GM12878 (cell line): ENCODE measurements at regions not wholly inside any gene's neighbourhood (a gene's known extent, or its start where the extent isn't known, plus 50 kb on each side); places are given as distances from the start of the nearest gene placed in this dataset.

Experiments
- CBX5 ChIP-seq: sonication (generic); IDR thresholded peaks from 2 replicates; pipeline ENCODE4 v1.6.1; 2016; ENCODE audit warnings: low read depth, moderate library complexity, mild to moderate bottlenecking, inconsistent platforms
- HCFC1 ChIP-seq: fragments of 150-350 bp; IDR thresholded peaks from 2 replicates; pipeline ENCODE4 v1.6.1; 2014; ENCODE audit warnings: low read length
- IKZF2 ChIP-seq, 2 experiments: fragments of 450-650 bp; IDR thresholded peaks; 2 replicates each; pipeline ENCODE4 v1.6.1; 2017; ENCODE audit warnings: mild to moderate bottlenecking in 2 of 2, moderate library complexity in 2 of 2
- NFIC ChIP-seq: IDR thresholded peaks from 2 replicates; pipeline ENCODE4 v1.6.1; 2012; ENCODE audit warnings: low read depth, mild to moderate bottlenecking, inconsistent platforms, low read length, moderate library complexity
- NFXL1 ChIP-seq: fragments of 450-650 bp; IDR thresholded peaks from 2 replicates; pipeline ENCODE4 v1.6.1; 2017; ENCODE audit warnings: antibody characterized with exemption, mild to moderate bottlenecking, borderline replicate concordance
- NR2F1 ChIP-seq: fragments of 450-650 bp; conservative IDR thresholded peaks from 2 replicates; pipeline ENCODE4 v1.6.1; 2017; ENCODE audit warnings: mild to moderate bottlenecking
- PAX5 ChIP-seq: IDR thresholded peaks from 2 replicates; pipeline ENCODE4 v1.6.1; 2011; ENCODE audit warnings: low read depth, low read length, borderline replicate concordance
- POLR2AphosphoS2 ChIP-seq: IDR thresholded peaks from 2 replicates; pipeline ENCODE4 v1.6.1; 2011; ENCODE audit warnings: low read depth, mild to moderate bottlenecking, low read length, improper control_type of control experiment, moderate library complexity
- RAD21 ChIP-seq: IDR thresholded peaks from 2 replicates; pipeline ENCODE4 v1.6.1; 2011; ENCODE audit warnings: mild to moderate bottlenecking, low read depth, low read length, moderate library complexity; ENCODE audit not compliant: insufficient read depth
- SIX5 ChIP-seq: IDR thresholded peaks from 2 replicates; pipeline ENCODE4 v1.6.1; 2011; ENCODE audit warnings: mild to moderate bottlenecking, low read depth, low read length, moderate library complexity; ENCODE audit not compliant: severe bottlenecking
- SUPT20H ChIP-seq: IDR thresholded peaks from 2 replicates; pipeline ENCODE4 v1.6.1; 2011; ENCODE audit warnings: low read depth, mild to moderate bottlenecking, low read length, moderate library complexity, borderline replicate concordance; ENCODE audit not compliant: control insufficient read depth
- TCF3 ChIP-seq: IDR thresholded peaks from 2 replicates; pipeline ENCODE4 v1.6.1; 2012; ENCODE audit warnings: low read depth, mild to moderate bottlenecking, low read length, borderline replicate concordance; ENCODE audit not compliant: insufficient read depth
- ZNF384 ChIP-seq: IDR thresholded peaks from 2 replicates; pipeline ENCODE4 v1.6.1; 2012; ENCODE audit warnings: low read depth, mild to moderate bottlenecking, low read length, improper control_type of control experiment, borderline replicate concordance
- ZNF622 ChIP-seq: fragments of 450-650 bp; IDR thresholded peaks from 2 replicates; pipeline ENCODE4 v1.6.1; 2017; ENCODE audit warnings: mild to moderate bottlenecking, inconsistent platforms
- TF ChIP-seq, protein P1 (sequence below): fragments of 450-650 bp; IDR thresholded peaks from 2 replicates; pipeline ENCODE4 v1.6.1; 2014; ENCODE audit warnings: mild to moderate bottlenecking
- TF ChIP-seq, protein P2 (sequence below): fragments of 450-650 bp; conservative IDR thresholded peaks from 2 replicates; pipeline ENCODE4 v1.6.1; 2017; ENCODE audit warnings: mild to moderate bottlenecking, moderate library complexity
- TF ChIP-seq, protein P3 (sequence below): fragments of 450-650 bp; IDR thresholded peaks from 2 replicates; pipeline ENCODE4 v1.6.1; 2016; ENCODE audit warnings: mild to moderate bottlenecking
- TF ChIP-seq, protein P4 (sequence below): fragments of 450-650 bp; formaldehyde crosslinking; IDR thresholded peaks from 2 replicates; pipeline ENCODE4 v1.5.0; 2022; ENCODE audit warnings: mild to moderate bottlenecking, missing genetic modification characterization
- TF ChIP-seq, protein P5 (sequence below), 3 experiments: IDR thresholded peaks in 2 of 3; conservative IDR thresholded peaks in 1 of 3; 2 replicates each; pipeline ENCODE4 v1.5.1; 2011; ENCODE audit warnings: low read depth in 3 of 3, low read length in 3 of 3, mild to moderate bottlenecking in 3 of 3, control low read depth in 2 of 3, moderate library complexity in 2 of 3, inconsistent platforms in 1 of 3, mixed read lengths in 1 of 3; ENCODE audit not compliant: control insufficient read depth in 2 of 3, insufficient read depth in 1 of 3; ENCODE audit errors: extremely low read depth in 1 of 3

DNA sequence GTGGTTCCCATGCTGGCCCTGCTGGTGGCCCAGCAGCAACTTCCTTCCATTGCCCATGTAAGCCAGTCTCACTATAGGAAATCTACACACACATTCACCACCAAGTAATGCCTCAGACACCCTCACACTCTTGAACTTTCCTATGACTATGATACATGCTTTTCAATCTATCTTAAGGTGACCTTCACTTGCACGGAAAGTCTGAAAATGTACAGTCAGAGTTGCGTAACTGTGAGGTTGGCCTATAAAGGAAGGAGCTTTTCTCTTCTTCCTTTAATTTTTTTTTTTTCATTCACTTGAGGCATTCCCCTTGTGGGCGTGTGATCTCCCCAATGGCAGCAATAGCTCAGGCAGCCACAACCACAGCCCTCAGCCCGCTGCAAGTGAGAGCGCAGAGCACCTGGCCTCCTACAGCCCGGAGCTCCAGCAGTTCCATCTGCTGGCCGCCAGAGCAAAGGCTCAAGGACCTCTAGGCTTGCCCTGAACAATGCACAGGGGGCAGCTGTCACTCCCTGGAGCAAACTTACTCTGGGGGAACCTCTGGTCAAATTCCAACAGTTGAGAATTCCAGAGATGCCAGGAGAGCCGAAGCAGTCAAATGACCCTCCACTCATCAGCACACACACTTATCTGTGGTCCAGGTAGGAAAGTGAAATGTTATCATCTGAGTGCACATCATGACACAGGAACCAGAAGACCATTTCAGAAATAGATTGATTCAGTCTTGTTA lies 123.1 kb upstream of the ADO start (continued):
- TF ChIP-seq, protein P1, sequence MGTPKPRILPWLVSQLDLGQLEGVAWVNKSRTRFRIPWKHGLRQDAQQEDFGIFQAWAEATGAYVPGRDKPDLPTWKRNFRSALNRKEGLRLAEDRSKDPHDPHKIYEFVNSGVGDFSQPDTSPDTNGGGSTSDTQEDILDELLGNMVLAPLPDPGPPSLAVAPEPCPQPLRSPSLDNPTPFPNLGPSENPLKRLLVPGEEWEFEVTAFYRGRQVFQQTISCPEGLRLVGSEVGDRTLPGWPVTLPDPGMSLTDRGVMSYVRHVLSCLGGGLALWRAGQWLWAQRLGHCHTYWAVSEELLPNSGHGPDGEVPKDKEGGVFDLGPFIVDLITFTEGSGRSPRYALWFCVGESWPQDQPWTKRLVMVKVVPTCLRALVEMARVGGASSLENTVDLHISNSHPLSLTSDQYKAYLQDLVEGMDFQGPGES = no peak
- TF ChIP-seq POLR2AphosphoS2 = no peak
- TF ChIP-seq NFXL1 = no peak
- peak; percentile 82 for TF ChIP-seq RAD21
- TF ChIP-seq ZNF622 = no peak
- peak; percentile 96 for TF ChIP-seq ZNF384
- TF ChIP-seq SIX5 = no peak
- TF ChIP-seq, protein P2, sequence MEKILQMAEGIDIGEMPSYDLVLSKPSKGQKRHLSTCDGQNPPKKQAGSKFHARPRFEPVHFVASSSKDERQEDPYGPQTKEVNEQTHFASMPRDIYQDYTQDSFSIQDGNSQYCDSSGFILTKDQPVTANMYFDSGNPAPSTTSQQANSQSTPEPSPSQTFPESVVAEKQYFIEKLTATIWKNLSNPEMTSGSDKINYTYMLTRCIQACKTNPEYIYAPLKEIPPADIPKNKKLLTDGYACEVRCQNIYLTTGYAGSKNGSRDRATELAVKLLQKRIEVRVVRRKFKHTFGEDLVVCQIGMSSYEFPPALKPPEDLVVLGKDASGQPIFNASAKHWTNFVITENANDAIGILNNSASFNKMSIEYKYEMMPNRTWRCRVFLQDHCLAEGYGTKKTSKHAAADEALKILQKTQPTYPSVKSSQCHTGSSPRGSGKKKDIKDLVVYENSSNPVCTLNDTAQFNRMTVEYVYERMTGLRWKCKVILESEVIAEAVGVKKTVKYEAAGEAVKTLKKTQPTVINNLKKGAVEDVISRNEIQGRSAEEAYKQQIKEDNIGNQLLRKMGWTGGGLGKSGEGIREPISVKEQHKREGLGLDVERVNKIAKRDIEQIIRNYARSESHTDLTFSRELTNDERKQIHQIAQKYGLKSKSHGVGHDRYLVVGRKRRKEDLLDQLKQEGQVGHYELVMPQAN = no peak
- TF ChIP-seq CBX5 = peak; percentile 93; the same call in 1 of the 2 replicates
- no peak for TF ChIP-seq HCFC1
- TF ChIP-seq SUPT20H = no peak
- peak; percentile 67 for TF ChIP-seq NR2F1
- TF ChIP-seq, protein P3, sequence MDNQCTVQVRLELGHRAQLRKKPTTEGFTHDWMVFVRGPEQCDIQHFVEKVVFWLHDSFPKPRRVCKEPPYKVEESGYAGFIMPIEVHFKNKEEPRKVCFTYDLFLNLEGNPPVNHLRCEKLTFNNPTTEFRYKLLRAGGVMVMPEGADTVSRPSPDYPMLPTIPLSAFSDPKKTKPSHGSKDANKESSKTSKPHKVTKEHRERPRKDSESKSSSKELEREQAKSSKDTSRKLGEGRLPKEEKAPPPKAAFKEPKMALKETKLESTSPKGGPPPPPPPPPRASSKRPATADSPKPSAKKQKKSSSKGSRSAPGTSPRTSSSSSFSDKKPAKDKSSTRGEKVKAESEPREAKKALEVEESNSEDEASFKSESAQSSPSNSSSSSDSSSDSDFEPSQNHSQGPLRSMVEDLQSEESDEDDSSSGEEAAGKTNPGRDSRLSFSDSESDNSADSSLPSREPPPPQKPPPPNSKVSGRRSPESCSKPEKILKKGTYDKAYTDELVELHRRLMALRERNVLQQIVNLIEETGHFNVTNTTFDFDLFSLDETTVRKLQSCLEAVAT = peak; percentile 95
- peak; percentile 98 for TF ChIP-seq NFIC
- TF ChIP-seq, protein P4, sequence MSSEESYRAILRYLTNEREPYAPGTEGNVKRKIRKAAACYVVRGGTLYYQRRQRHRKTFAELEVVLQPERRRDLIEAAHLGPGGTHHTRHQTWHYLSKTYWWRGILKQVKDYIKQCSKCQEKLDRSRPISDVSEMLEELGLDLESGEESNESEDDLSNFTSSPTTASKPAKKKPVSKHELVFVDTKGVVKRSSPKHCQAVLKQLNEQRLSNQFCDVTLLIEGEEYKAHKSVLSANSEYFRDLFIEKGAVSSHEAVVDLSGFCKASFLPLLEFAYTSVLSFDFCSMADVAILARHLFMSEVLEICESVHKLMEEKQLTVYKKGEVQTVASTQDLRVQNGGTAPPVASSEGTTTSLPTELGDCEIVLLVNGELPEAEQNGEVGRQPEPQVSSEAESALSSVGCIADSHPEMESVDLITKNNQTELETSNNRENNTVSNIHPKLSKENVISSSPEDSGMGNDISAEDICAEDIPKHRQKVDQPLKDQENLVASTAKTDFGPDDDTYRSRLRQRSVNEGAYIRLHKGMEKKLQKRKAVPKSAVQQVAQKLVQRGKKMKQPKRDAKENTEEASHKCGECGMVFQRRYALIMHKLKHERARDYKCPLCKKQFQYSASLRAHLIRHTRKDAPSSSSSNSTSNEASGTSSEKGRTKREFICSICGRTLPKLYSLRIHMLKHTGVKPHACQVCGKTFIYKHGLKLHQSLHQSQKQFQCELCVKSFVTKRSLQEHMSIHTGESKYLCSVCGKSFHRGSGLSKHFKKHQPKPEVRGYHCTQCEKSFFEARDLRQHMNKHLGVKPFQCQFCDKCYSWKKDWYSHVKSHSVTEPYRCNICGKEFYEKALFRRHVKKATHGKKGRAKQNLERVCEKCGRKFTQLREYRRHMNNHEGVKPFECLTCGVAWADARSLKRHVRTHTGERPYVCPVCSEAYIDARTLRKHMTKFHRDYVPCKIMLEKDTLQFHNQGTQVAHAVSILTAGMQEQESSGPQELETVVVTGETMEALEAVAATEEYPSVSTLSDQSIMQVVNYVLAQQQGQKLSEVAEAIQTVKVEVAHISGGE (CRISPR knock-in tag) = no peak
- TF ChIP-seq, protein P5, sequence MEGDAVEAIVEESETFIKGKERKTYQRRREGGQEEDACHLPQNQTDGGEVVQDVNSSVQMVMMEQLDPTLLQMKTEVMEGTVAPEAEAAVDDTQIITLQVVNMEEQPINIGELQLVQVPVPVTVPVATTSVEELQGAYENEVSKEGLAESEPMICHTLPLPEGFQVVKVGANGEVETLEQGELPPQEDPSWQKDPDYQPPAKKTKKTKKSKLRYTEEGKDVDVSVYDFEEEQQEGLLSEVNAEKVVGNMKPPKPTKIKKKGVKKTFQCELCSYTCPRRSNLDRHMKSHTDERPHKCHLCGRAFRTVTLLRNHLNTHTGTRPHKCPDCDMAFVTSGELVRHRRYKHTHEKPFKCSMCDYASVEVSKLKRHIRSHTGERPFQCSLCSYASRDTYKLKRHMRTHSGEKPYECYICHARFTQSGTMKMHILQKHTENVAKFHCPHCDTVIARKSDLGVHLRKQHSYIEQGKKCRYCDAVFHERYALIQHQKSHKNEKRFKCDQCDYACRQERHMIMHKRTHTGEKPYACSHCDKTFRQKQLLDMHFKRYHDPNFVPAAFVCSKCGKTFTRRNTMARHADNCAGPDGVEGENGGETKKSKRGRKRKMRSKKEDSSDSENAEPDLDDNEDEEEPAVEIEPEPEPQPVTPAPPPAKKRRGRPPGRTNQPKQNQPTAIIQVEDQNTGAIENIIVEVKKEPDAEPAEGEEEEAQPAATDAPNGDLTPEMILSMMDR (IDR thresholded peaks at IDR 0.05 in 2 of 3, conservative IDR thresholded peaks at IDR 0.05 in 1 of 3; ENCODE audit: control insufficient read depth in 2 of 3, extremely low read depth in 1 of 3, insufficient read depth in 1 of 3, low read depth in 3 of 3, low read length in 3 of 3) = peak; percentile 71 to 82 (median 77)
- peak; percentile 74 for TF ChIP-seq PAX5
- peak; percentile 92 to 94 for TF ChIP-seq IKZF2 (IDR thresholded peaks at IDR 0.05)
- TF ChIP-seq TCF3 = peak; percentile 91
